ENCODE measurements at regions not wholly inside any gene's neighbourhood (a gene's known extent, or its start where the extent isn't known, plus 50 kb on each side); places are given as distances from the start of the nearest gene placed in this dataset.

GRCh38 chr20:50413088-50413500 is 97.1 kb upstream of the PTPN1 start:
- no peaks in the 10 kb centered on the region for H3K36me3 ChIP-seq (ENCODE audit: control insufficient read depth, insufficient read depth, low read length, severe bottlenecking)
- DNase-seq (ENCODE audit: low read depth), result no peak
- H3K9ac ChIP-seq (ENCODE audit: low read length), result no peak overlapping the region
- peaks cover 53% of the 10 kb centered on the region for H3K4me1 ChIP-seq (ENCODE audit: control insufficient read depth, insufficient read depth, low read length)
- peaks cover 6% of the 10 kb centered on the region for H3K9me3 ChIP-seq (ENCODE audit: control insufficient read depth, low read length)
- H3K27me3 ChIP-seq (replicated peaks; ENCODE audit: control insufficient read depth, insufficient read depth, low read length), result no peaks in the 10 kb centered on the region
- no peak overlapping the region for H3K4me3 ChIP-seq (ENCODE audit: low read length)

DNA sequence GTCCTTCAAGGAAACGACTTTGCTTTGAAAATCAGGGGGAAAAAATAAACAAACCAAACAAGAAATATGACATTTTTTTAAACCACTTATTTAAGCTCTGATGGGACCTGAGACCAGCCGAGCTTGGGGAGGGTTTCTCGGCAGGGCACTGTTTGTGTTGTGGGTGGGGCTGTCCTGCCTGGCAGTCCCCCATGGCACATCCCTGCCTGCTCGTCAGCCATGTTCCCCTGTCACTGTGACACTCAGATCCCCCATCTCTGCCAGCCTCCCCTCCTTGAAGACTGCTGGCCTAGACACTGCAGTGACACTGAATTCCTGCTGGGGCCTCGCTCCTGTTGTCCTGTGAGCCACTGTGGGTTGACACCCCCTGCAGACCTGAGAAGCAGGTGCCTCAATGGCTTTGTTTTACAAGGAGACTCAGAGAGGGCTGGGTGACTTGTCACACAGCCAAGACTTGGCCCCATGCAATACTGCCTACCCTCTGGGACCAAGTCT is 95.1 kb upstream of the PTPN1 start:
- Histone ChIP-seq H3K36me3 (ENCODE audit: control insufficient read depth, insufficient read depth, low read length, severe bottlenecking) (no peaks in the 10 kb centered on the region), H3K4me1 (ENCODE audit: control insufficient read depth, insufficient read depth, low read length) (peaks cover 41% of the 10 kb centered on the region), H3K9ac (ENCODE audit: low read length) (peak overlapping the region; percentile 91), H3K9me3 (ENCODE audit: control insufficient read depth, low read length) (peaks cover 6% of the 10 kb centered on the region), H3K4me3 (ENCODE audit: low read length) (peak overlapping the region; percentile 8), H3K27me3 (replicated peaks; ENCODE audit: control insufficient read depth, insufficient read depth, low read length) (no peaks in the 10 kb centered on the region)
- no peak for DNase-seq (ENCODE audit: low read depth)

GRCh38 chr20:50415516-50416268 is 94.5 kb upstream of the PTPN1 start:
- H3K4me3 ChIP-seq (ENCODE audit: low read length), result peak overlapping the region; percentile 47
- no peaks in the 10 kb centered on the region for H3K36me3 ChIP-seq (ENCODE audit: control insufficient read depth, insufficient read depth, low read length, severe bottlenecking)
- H3K9me3 ChIP-seq (ENCODE audit: control insufficient read depth, low read length), result peaks cover 6% of the 10 kb centered on the region
- no peaks in the 10 kb centered on the region for H3K27me3 ChIP-seq (replicated peaks; ENCODE audit: control insufficient read depth, insufficient read depth, low read length)
- H3K9ac ChIP-seq (ENCODE audit: low read length), result peak overlapping the region; percentile 91
- H3K4me1 ChIP-seq (ENCODE audit: control insufficient read depth, insufficient read depth, low read length), result peaks cover 40% of the 10 kb centered on the region
- peak; percentile 91 for DNase-seq (ENCODE audit: low read depth)

- DNase-seq (ENCODE audit: low read depth), result no peak
- no peaks in the 10 kb centered on the region for H3K36me3 ChIP-seq (ENCODE audit: control insufficient read depth, insufficient read depth, low read length, severe bottlenecking)
- peak overlapping the region; percentile 47 for H3K4me3 ChIP-seq (ENCODE audit: low read length)
- H3K27me3 ChIP-seq (replicated peaks; ENCODE audit: control insufficient read depth, insufficient read depth, low read length), result no peaks in the 10 kb centered on the region
- H3K4me1 ChIP-seq (ENCODE audit: control insufficient read depth, insufficient read depth, low read length), result peaks cover 40% of the 10 kb centered on the region
- H3K9me3 ChIP-seq (ENCODE audit: control insufficient read depth, low read length), result peaks cover 6% of the 10 kb centered on the region
- peak overlapping the region; percentile 91 for H3K9ac ChIP-seq (ENCODE audit: low read length)
Observed at GRCh38 chr20:50416269-50417022, 93.7 kb upstream of the PTPN1 start.

- peaks cover 12% of the 10 kb centered on the region for H3K9me3 ChIP-seq (ENCODE audit: control insufficient read depth, low read length)
- DNase-seq (ENCODE audit: low read depth), result no peak
- H3K36me3 ChIP-seq (ENCODE audit: control insufficient read depth, insufficient read depth, low read length, severe bottlenecking), result no peaks in the 10 kb centered on the region
- H3K9ac ChIP-seq (ENCODE audit: low read length), result no peak overlapping the region
- peaks cover 40% of the 10 kb centered on the region for H3K4me1 ChIP-seq (ENCODE audit: control insufficient read depth, insufficient read depth, low read length)
- H3K27me3 ChIP-seq (replicated peaks; ENCODE audit: control insufficient read depth, insufficient read depth, low read length), result no peaks in the 10 kb centered on the region
- H3K4me3 ChIP-seq (ENCODE audit: low read length), result no peak overlapping the region
Observed at GRCh38 chr20:50417023-50417329, 93.2 kb upstream of the PTPN1 start.

DNA sequence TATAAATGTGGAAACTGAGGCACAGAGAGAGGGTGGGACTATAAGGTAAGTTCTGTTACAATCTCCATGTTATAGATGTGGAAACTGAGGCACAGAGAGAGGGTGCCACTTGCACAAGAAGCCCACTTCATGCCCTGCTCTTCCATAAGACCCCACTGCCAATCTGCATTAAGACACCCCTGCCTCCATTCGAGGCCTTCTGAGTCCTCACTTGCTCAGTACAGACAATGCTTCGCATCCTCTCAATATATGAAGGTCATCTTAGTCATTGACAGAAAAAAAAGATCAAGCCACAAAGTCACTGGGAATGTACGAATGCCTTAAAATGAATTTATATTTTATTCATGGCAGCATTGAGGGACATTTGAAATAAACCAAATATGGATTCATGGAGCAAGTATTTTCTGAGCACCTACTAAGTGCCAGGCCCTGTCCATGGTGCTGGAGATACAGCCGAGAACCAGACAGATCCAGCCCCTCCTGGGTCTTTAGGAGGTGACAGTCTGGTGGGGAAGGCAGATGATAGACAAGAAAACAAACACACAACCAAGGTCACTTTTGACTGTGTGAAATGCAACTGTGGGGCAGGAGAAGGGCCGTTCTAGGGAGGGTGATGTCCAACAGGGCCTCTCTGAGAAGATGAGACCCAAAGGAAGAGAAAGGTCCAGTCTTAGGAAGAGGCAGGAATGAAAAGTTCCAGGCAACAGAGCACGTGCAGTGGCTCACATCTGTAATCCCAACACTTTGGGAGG is 92.5 kb upstream of the PTPN1 start:
- Histone ChIP-seq H3K9ac (ENCODE audit: low read length) (no peak overlapping the region), H3K4me3 (ENCODE audit: low read length) (no peak overlapping the region), H3K9me3 (ENCODE audit: control insufficient read depth, low read length) (peaks cover 15% of the 10 kb centered on the region), H3K4me1 (ENCODE audit: control insufficient read depth, insufficient read depth, low read length) (peaks cover 44% of the 10 kb centered on the region), H3K36me3 (ENCODE audit: control insufficient read depth, insufficient read depth, low read length, severe bottlenecking) (no peaks in the 10 kb centered on the region), H3K27me3 (replicated peaks; ENCODE audit: control insufficient read depth, insufficient read depth, low read length) (no peaks in the 10 kb centered on the region)
- DNase-seq (ENCODE audit: low read depth), result no peak

- DNase-seq (ENCODE audit: low read depth), result no peak
- H3K9me3 ChIP-seq (ENCODE audit: control insufficient read depth, low read length), result peaks cover 9% of the 10 kb centered on the region
- H3K27me3 ChIP-seq (replicated peaks; ENCODE audit: control insufficient read depth, insufficient read depth, low read length), result no peaks in the 10 kb centered on the region
- H3K36me3 ChIP-seq (ENCODE audit: control insufficient read depth, insufficient read depth, low read length, severe bottlenecking), result no peaks in the 10 kb centered on the region
- H3K4me1 ChIP-seq (ENCODE audit: control insufficient read depth, insufficient read depth, low read length), result peaks cover 46% of the 10 kb centered on the region
- no peak overlapping the region for H3K9ac ChIP-seq (ENCODE audit: low read length)
- no peak overlapping the region for H3K4me3 ChIP-seq (ENCODE audit: low read length)
Observed at GRCh38 chr20:50418890-50419642, 91.1 kb upstream of the PTPN1 start.

- DNase-seq (ENCODE audit: low read depth), result no peak
- H3K9ac ChIP-seq (ENCODE audit: low read length), result no peak overlapping the region
- H3K4me3 ChIP-seq (ENCODE audit: low read length), result no peak overlapping the region
- H3K4me1 ChIP-seq (ENCODE audit: control insufficient read depth, insufficient read depth, low read length), result peaks cover 40% of the 10 kb centered on the region
- no peaks in the 10 kb centered on the region for H3K27me3 ChIP-seq (replicated peaks; ENCODE audit: control insufficient read depth, insufficient read depth, low read length)
- no peaks in the 10 kb centered on the region for H3K36me3 ChIP-seq (ENCODE audit: control insufficient read depth, insufficient read depth, low read length, severe bottlenecking)
- H3K9me3 ChIP-seq (ENCODE audit: control insufficient read depth, low read length), result peaks cover 9% of the 10 kb centered on the region
Observed at GRCh38 chr20:50420380-50420779, 89.8 kb upstream of the PTPN1 start.

- Histone ChIP-seq H3K9ac (ENCODE audit: low read length) (peak overlapping the region; percentile 66), H3K9me3 (ENCODE audit: control insufficient read depth, low read length) (peaks cover 9% of the 10 kb centered on the region), H3K4me3 (ENCODE audit: low read length) (peak overlapping the region; percentile 13), H3K4me1 (ENCODE audit: control insufficient read depth, insufficient read depth, low read length) (peaks cover 31% of the 10 kb centered on the region), H3K27me3 (replicated peaks; ENCODE audit: control insufficient read depth, insufficient read depth, low read length) (no peaks in the 10 kb centered on the region), H3K36me3 (ENCODE audit: control insufficient read depth, insufficient read depth, low read length, severe bottlenecking) (no peaks in the 10 kb centered on the region)
- peak; percentile 46 for DNase-seq (ENCODE audit: low read depth)
Observed at GRCh38 chr20:50421356-50422340, 88.5 kb upstream of the PTPN1 start.

- DNase-seq (ENCODE audit: low read depth), result no peak
- Histone ChIP-seq H3K4me1 (ENCODE audit: control insufficient read depth, insufficient read depth, low read length) (peaks cover 40% of the 10 kb centered on the region), H3K36me3 (ENCODE audit: control insufficient read depth, insufficient read depth, low read length, severe bottlenecking) (no peaks in the 10 kb centered on the region), H3K9ac (ENCODE audit: low read length) (peak overlapping the region; percentile 75), H3K4me3 (ENCODE audit: low read length) (no peak overlapping the region), H3K27me3 (replicated peaks; ENCODE audit: control insufficient read depth, insufficient read depth, low read length) (no peaks in the 10 kb centered on the region), H3K9me3 (ENCODE audit: control insufficient read depth, low read length) (peaks cover 9% of the 10 kb centered on the region)
Observed at GRCh38 chr20:50423758-50424157, 86.4 kb upstream of the PTPN1 start.

Measured in adipocyte (in vitro differentiated cells).